RPMI7951 (cell line): ENCODE measurements at regions not wholly inside any gene's neighbourhood (a gene's known extent, or its start where the extent isn't known, plus 50 kb on each side); places are given as distances from the start of the nearest gene placed in this dataset.

Experiments used
- DNase-seq: peaks from one replicate; pipeline ENCODE4 v3.0.0-alpha.2; 2012; ENCODE audit warnings: low read depth

GRCh38 chr7:156127166-156128134 lies 315.2 kb upstream of the SHH start:
- no peak for DNase-seq

GRCh38 chr7:156125841-156126730 lies 313.8 kb upstream of the SHH start:
- no peak for DNase-seq

DNA sequence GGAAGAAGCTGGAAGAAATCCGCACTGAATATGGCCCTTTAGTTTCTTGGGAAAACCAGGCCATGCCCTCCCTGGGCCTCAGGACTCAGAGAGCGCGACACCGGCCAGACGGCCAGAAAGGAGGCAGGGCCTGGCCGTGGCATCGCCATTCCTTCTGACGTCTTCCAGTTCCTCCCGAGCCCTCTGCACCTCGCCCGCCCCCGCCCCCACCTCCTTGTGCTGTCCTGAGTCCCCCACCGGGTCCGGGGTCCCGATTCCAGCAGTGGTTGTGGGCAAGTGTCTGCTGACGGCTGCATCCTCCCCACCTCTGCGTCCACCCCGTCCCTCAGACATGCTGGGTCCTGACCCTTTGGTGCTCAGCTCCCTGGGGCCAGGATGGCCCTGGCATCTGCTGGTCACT lies 312.1 kb upstream of the SHH start:
- no peak for DNase-seq

DNA sequence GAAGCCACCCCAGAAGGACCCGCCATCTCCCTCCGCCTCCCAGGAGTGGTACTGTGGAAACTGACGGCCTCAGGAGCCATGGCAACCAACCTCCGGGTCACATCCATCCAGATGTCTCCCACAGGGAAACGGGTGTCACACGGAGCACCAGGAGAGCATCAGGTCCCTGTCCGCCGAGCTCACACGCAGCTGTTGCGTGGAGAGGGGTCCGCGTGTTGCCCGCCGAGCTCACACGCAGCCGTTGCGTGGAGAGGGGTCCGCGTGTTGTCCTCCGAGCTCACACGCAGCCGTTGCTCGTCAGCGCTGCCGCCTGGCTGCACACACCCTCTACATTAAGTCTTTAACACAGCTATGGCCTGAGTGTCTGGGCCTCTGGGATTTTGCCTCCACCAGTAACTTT lies 311.1 kb upstream of the SHH start:
- DNase-seq = no peak

DNA sequence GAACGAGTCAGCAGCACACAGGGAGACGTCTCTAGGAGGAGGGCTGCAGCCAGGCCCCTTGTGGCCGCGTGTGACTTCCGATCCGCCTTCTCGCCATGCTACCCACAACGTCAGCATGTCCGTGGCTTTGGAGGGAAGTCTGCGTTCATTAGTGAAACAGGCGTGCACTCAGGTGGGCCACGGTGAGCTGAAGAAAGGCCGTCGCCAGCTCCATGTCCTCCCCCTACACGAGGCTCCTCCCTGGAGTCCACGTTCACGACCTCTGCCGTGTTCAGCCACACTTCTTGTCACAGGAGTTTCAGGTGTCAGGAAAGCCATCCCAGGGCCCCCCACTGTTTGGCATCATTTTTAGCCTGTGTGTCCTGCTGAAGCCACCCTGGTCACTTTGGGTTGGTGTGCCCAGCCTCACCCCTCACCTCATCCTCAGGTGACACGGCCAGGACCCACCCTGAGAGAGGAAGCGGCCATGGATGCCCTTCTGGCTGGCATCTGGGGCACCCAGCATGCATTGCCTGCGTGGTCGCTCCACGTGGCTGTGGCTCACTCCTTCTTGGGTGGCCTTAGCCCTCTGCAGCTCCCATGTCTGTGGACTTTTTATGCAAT lies 310.6 kb upstream of the SHH start:
- DNase-seq = no peak

DNA sequence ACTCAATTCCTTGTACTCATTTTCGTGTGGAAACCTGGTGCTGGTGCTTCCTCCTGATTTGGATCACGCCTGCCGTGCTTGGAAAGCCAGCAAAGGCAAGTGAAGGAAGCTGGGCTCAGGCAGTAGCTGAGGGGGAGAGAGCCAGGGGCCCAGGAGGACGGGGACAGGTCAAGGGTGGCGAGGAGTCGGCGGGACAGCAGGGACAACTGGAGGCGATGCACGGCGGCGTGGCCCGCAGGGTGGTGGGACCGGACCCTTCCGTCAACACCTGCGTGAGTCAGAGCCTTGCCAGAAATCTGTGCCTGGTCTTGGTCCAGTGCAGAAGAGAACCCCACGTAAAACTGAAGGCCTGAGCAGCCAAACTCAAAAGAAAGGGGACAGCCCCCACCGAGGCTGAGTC lies 309.7 kb upstream of the SHH start:
- no peak for DNase-seq

- DNase-seq = no peak
Measured at GRCh38 chr7:156121434-156121833, 309.2 kb upstream of the SHH start.

- DNase-seq = no peak
Measured at GRCh38 chr7:156120552-156120951, 308.3 kb upstream of the SHH start.

GRCh38 chr7:156119771-156120170 lies 307.5 kb upstream of the SHH start:
- no peak for DNase-seq

DNA sequence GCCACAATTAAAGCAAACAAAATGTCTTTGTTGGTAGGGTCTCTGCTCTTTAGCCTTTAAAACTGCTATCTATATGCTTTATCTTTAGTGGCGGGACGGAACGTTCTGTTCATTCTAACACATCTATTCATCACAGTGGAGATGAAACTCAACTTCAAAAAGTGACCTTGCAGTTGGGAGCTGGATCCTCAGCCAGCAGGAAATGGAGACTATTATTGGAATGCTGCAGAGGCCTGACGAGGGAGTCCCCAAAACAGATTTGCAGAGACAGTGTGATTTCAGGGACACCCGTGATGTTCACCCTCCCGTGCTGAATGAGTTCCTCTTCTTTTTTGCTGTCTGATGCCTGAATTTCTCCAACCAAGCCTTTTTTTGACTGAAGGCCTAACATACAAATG lies 306.0 kb upstream of the SHH start:
- DNase-seq = no peak

- DNase-seq = no peak
Measured at GRCh38 chr7:156117542-156118247, 305.4 kb upstream of the SHH start.

- DNase-seq = no peak
Measured at GRCh38 chr7:156116514-156117215, 304.4 kb upstream of the SHH start.

GRCh38 chr7:156115582-156115981 lies 303.3 kb upstream of the SHH start:
- no peak for DNase-seq

GRCh38 chr7:156113731-156114130 lies 301.5 kb upstream of the SHH start:
- peak; percentile 14 for DNase-seq

DNA sequence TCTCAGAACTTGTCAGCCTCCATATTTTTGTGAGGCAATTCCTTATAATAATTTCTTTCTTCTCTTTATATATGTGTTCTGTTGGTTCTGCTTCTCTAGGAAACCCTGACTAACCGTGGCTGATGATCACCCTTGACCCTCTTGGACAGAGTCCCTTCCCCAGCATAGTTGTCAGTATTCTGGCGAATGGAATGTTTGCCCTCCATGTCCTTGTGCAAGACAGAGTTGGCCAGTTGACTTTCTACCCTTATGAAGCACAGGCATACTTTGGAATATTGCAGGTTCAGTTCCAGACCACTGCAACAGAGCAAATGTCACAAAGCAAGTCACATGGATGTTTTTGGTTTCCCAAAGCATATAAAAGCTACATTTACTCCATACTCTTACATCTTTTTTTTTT lies 297.7 kb upstream of the SHH start:
- DNase-seq = no peak

DNA sequence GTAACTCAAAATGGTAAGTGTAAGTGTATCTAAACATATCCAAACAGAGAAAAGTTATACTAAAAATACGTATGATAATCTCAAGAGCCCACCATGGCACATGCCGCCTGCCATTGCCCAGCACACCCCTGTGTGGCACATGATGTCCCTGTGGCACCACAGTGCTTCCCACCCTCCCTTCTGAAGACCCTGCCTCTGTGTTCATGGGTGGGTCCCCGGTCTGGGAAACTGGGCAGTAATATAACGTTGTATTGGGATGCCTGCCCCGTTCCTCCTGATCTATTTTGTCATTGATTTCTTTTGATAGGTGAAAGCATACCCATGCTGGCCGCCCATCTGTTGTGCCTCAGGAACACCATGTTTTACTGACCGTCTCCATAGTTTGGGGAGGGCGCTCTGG lies 296.8 kb upstream of the SHH start:
- DNase-seq = no peak

- no peak for DNase-seq
Measured at GRCh38 chr7:156107957-156108356, 295.7 kb upstream of the SHH start.

- DNase-seq = no peak
Measured at GRCh38 chr7:156106107-156106426, 293.8 kb upstream of the SHH start.

- DNase-seq = no peak
Measured at GRCh38 chr7:156105337-156106106, 293.3 kb upstream of the SHH start.
